ENCODE measurements at regions not wholly inside any gene's neighbourhood (a gene's known extent, or its start where the extent isn't known, plus 50 kb on each side); places are given as distances from the start of the nearest gene placed in this dataset.

DNA sequence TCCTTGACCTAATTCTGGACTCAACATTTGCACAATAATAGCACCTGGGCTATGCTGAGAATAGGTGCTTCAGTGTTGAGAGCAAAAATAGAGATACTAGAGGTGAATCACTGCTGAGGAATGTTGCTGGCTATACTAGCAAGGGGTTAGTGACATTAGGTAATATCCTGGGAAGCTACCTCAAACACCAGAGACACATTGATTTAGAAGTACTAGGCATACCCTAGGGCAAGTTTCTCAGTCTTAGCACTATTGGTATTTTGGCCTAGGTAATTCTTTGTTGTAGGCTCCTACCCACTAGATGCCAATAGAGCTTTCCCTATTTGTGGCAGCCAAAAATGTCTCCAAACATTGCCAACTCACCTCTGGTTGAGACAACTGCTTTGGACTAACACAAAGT lies 484.0 kb upstream of the MBL2 start:
- TF ChIP-seq, protein P1, sequence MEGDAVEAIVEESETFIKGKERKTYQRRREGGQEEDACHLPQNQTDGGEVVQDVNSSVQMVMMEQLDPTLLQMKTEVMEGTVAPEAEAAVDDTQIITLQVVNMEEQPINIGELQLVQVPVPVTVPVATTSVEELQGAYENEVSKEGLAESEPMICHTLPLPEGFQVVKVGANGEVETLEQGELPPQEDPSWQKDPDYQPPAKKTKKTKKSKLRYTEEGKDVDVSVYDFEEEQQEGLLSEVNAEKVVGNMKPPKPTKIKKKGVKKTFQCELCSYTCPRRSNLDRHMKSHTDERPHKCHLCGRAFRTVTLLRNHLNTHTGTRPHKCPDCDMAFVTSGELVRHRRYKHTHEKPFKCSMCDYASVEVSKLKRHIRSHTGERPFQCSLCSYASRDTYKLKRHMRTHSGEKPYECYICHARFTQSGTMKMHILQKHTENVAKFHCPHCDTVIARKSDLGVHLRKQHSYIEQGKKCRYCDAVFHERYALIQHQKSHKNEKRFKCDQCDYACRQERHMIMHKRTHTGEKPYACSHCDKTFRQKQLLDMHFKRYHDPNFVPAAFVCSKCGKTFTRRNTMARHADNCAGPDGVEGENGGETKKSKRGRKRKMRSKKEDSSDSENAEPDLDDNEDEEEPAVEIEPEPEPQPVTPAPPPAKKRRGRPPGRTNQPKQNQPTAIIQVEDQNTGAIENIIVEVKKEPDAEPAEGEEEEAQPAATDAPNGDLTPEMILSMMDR (IDR thresholded peaks at IDR 0.05; ENCODE audit: unreplicated experiment), result no peak

DNA sequence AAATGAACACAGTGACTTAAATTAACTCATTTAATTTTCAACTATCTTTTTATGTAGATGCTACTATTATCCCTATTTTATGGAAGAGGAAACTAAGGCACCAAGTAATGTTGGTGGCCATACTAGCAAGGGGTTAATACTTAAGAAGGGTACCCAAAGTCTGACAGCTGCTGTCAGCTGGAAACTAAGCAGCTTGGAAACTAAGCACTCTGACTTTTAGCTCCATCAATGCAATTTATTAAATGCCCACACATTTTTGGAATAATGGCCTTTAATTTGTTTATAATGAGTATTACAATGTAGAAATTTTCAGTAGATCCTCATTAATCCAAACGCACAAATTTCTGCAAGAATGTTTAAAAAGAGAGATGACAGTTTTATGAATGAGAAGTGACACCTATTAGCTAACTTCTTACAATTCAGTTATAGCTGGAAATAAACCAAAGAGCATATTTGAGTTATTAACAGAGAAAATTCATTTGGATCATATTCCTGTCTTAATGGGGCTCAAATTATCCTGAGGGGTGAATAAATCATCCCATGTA lies 483.1 kb upstream of the MBL2 start:
- intact Hi-C loops (cut with micrococcal nuclease; ENCODE audit: unreplicated experiment), result no loop called here
- no peaks in the 10 kb centered on the region for H3K36me3 Mint-ChIP-seq (ENCODE audit: insufficient read depth, unreplicated experiment)
- H3K27me3 Mint-ChIP-seq (ENCODE audit: unreplicated experiment), result no peaks in the 10 kb centered on the region
- no TSS peak for BruUV-seq (replicated peaks)
- H3K4me1 Mint-ChIP-seq (ENCODE audit: low read depth, unreplicated experiment), result no peaks in the 10 kb centered on the region
- DNase-seq, result no peak
- CTCF ChIA-PET, result no interaction called here
- no peak overlapping the region for H3K4me3 Mint-ChIP-seq (ENCODE audit: low read depth, unreplicated experiment)
- TF ChIP-seq, protein P1 (IDR thresholded peaks at IDR 0.05; ENCODE audit: unreplicated experiment), result no peak
- H3K27ac Mint-ChIP-seq (ENCODE audit: unreplicated experiment), result no peak overlapping the region
- peaks cover 7% of the 10 kb centered on the region for H3K9me3 Mint-ChIP-seq (ENCODE audit: low read depth, unreplicated experiment)

More for the DNA sequence above, 484.0 kb upstream of the MBL2 start:
- BruUV-seq (replicated peaks), result no TSS peak
- Mint-ChIP-seq H3K4me1 (ENCODE audit: low read depth, unreplicated experiment) (no peaks in the 10 kb centered on the region), H3K27me3 (ENCODE audit: unreplicated experiment) (no peaks in the 10 kb centered on the region), H3K36me3 (ENCODE audit: insufficient read depth, unreplicated experiment) (no peaks in the 10 kb centered on the region), H3K9me3 (ENCODE audit: low read depth, unreplicated experiment) (peaks cover 7% of the 10 kb centered on the region), H3K27ac (ENCODE audit: unreplicated experiment) (no peak overlapping the region), H3K4me3 (ENCODE audit: low read depth, unreplicated experiment) (no peak overlapping the region)
- intact Hi-C loops (cut with micrococcal nuclease; ENCODE audit: unreplicated experiment), result no loop called here
- peak; percentile 4 for DNase-seq
- CTCF ChIA-PET, result interaction anchor here (0.6 kb wide), 2 partner anchors 305 to 571 kb away, joined by 3 read pairs; no protein-coding TSS in a partner anchor

DNA sequence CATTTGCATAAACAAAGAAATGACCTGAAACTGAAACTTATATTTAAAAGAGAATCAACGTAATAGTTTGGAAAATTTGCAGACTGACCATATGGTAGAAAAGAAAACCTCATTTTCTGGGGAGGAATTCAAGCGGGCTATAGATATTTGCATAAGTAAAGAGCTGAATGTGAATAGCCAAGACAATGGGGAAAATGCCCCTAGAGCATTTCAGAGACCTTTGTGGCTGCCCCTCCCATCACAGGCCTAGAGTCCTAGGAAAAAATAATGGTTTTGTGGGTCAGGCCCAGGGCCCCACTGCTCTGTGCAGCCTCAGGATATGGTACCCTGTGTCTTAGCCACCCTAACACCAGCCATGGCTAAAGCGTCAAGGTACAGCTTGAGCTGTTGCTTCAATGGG lies 480.6 kb upstream of the MBL2 start:
- no peak overlapping the region for H3K4me3 Mint-ChIP-seq (ENCODE audit: low read depth, unreplicated experiment)
- no peaks in the 10 kb centered on the region for H3K4me1 Mint-ChIP-seq (ENCODE audit: low read depth, unreplicated experiment)
- DNase-seq, result no peak
- H3K36me3 Mint-ChIP-seq (ENCODE audit: insufficient read depth, unreplicated experiment), result no peaks in the 10 kb centered on the region
- CTCF ChIA-PET, result no interaction called here
- H3K27ac Mint-ChIP-seq (ENCODE audit: unreplicated experiment), result no peak overlapping the region
- TF ChIP-seq, protein P1 (IDR thresholded peaks at IDR 0.05; ENCODE audit: unreplicated experiment), result no peak
- no peaks in the 10 kb centered on the region for H3K27me3 Mint-ChIP-seq (ENCODE audit: unreplicated experiment)
- no TSS peak for BruUV-seq (replicated peaks)
- intact Hi-C loops (cut with micrococcal nuclease; ENCODE audit: unreplicated experiment), result no loop called here
- peaks cover 7% of the 10 kb centered on the region for H3K9me3 Mint-ChIP-seq (ENCODE audit: low read depth, unreplicated experiment)

DNA sequence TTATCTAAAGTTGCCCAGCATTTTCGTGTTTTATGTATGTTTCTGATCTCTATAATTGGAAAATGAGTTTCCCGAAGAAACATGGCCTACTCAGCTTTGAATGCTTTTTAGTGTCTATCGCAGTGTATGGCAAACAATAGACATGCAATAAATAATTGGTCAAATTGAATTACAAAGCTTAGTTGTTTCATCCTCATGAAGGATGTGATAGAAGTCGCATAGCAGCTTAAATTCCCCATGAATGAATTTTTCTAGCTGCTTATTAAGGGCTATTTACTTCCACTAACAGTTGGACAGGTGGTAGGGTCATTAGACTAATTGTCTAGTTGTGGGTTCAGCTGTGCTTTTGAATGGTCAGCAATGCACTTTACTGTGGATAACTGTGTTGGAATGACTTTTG lies 467.3 kb upstream of the MBL2 start:
- BruUV-seq (replicated peaks), result no TSS peak

More for the DNA sequence above, 467.3 kb upstream of the MBL2 start:
- CTCF ChIA-PET, result no interaction called here
- intact Hi-C loops (cut with micrococcal nuclease; ENCODE audit: unreplicated experiment), result no loop called here
- DNase-seq, result no peak
- no peaks in the 10 kb centered on the region for H3K9me3 Mint-ChIP-seq (ENCODE audit: low read depth, unreplicated experiment)
- no peak overlapping the region for H3K27ac Mint-ChIP-seq (ENCODE audit: unreplicated experiment)
- no peaks in the 10 kb centered on the region for H3K27me3 Mint-ChIP-seq (ENCODE audit: unreplicated experiment)
- TF ChIP-seq, protein P1 (IDR thresholded peaks at IDR 0.05; ENCODE audit: unreplicated experiment), result no peak
- no peaks in the 10 kb centered on the region for H3K4me1 Mint-ChIP-seq (ENCODE audit: low read depth, unreplicated experiment)
- H3K4me3 Mint-ChIP-seq (ENCODE audit: low read depth, unreplicated experiment), result no peak overlapping the region
- no peaks in the 10 kb centered on the region for H3K36me3 Mint-ChIP-seq (ENCODE audit: insufficient read depth, unreplicated experiment)

Data from Calu3 (cell line).